OCI-LY3 (cell line): ENCODE measurements at regions not wholly inside any gene's neighbourhood (a gene's known extent, or its start where the extent isn't known, plus 50 kb on each side); places are given as distances from the start of the nearest gene placed in this dataset.

Experiments
- EZH2phosphoT487 ChIP-seq: fragments of 200-600 bp; shearing (Covaris generic); IDR thresholded peaks from 2 replicates; pipeline ENCODE4 v1.6.1; 2018; ENCODE audit warnings: antibody characterized with exemption, mixed run types, low read depth
- TF ChIP-seq, protein P1 (sequence below): fragments of 200-600, 300-600 bp; sonication (generic); IDR thresholded peaks from 2 replicates; pipeline ENCODE4 v1.5.1; 2014; ENCODE audit warnings: antibody characterized with exemption, low read length, low read depth

DNA sequence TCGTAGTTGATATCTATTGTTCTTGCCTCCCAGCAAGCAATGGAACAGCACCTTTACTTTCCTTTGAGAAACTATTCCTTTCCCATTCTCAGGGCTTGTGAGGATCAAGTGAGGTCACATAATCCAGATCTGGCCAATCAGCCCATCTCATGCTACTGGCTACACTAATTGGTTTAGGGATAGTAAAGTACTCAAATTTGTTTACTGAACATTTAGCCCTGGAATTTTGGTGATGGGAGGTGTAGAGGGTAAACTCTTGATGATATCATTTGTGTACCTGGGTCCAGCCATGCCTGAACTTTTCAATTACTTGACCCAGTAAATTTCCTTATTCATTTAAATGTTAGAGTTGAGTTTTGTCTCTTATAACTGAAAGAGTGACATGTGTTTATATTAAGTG, 195.8 kb upstream of the TNP1 start:
- TF ChIP-seq, protein P1, sequence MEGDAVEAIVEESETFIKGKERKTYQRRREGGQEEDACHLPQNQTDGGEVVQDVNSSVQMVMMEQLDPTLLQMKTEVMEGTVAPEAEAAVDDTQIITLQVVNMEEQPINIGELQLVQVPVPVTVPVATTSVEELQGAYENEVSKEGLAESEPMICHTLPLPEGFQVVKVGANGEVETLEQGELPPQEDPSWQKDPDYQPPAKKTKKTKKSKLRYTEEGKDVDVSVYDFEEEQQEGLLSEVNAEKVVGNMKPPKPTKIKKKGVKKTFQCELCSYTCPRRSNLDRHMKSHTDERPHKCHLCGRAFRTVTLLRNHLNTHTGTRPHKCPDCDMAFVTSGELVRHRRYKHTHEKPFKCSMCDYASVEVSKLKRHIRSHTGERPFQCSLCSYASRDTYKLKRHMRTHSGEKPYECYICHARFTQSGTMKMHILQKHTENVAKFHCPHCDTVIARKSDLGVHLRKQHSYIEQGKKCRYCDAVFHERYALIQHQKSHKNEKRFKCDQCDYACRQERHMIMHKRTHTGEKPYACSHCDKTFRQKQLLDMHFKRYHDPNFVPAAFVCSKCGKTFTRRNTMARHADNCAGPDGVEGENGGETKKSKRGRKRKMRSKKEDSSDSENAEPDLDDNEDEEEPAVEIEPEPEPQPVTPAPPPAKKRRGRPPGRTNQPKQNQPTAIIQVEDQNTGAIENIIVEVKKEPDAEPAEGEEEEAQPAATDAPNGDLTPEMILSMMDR = no peak
- no peak for TF ChIP-seq EZH2phosphoT487
